GM20000 (cell line): ENCODE measurements at regions not wholly inside any gene's neighbourhood (a gene's known extent, or its start where the extent isn't known, plus 50 kb on each side); places are given as distances from the start of the nearest gene placed in this dataset.

Source experiments
- DNase-seq: peaks from one replicate; pipeline ENCODE4 v3.0.0; 2012; ENCODE audit warnings: low spot score
- CTCF ChIP-seq: IDR thresholded peaks from 2 replicates; pipeline ENCODE4 v1.5.1; 2012; ENCODE audit warnings: mild to moderate bottlenecking, control low read depth; ENCODE audit errors: extremely low read depth, missing control alignments

DNA sequence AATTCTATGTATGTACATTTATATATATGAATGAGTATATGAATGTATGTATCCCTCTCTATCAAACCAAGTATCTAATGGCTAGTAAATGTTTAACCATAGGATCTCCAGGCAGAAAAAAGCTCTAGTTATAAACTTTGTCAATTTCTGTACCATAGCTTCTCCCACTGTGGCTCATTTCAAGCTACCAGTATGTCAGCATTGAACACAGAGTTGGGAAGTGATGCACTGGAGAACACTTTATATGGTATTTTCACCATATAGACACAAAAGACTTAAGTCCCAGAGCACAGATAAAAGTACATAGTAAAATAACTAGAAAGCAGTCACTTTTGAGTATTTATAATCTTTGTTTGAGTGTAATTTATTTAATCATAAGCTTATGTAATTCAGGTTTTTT lies 53.9 kb upstream of the ATP8A1 start:
- TF ChIP-seq CTCF = no peak
- no peak for DNase-seq

DNA sequence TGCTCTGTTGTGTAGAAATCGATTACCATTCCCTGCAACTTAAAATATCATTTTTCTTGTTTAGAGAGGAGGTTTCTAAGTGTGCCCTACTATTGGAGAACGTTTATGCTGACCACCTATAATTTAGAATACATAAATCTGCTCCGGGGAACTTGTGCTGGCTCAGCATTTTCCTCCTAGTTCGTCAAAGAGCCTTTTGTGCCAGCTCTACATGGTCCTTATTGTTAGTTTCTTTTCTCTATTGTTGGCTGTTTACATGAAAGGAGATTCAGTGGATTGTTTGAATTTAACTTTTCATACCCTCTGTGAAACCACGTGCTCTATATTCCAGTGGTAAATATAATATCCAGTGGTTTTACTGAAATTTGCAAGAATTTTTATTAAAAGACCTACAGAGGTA lies 53.4 kb upstream of the ATP8A1 start:
- no peak for TF ChIP-seq CTCF
- DNase-seq = no peak

DNA sequence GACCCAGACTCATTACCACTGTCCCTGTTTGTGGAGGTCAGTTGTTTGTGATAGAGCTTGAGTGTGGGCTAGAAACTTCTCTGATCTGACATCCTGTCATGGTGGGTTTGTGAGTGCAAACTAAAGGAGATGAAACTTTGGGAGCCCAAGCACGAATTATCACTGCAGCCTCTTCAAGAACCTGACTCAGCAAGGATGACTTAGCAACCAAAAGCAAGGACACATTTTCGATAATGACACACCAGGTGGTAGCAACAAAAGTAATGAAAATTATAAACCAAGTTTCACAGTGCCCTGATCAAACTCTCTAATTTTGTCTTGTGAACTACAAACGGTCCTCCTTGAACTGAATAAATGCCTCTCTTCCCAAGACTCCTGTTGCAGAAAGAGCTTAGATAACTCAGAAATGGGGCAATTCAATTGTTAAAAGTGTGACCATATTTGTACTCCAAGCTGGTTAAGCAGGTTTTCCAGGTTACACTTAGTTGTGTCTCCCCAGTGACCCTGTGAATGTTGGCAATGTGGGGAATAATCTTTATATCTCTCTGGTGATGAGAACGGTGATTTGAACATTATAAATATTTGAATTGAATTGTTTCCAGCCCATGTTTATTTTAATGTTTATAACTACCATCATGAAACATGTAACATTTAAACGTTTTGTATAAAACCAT lies 52.6 kb upstream of the ATP8A1 start:
- no peak for DNase-seq
- TF ChIP-seq CTCF = no peak

DNA sequence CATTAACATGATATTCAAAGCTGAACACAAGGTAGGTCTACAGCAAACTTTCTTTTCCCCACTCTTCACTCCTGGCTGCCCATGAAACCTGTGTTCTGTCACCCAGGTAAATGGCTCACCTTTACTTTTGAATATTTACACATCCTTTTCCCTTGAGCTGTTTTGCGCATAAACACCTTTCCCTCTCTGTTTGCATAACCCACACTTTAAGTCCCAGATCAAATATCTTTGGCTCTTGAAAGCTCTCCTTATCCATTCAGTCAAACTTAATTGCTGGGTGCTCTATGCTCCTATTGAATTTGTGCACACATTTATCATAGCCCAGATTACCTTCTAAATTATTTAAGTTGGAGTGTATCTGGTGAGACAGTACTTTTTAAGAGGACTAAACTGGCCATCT lies 51.7 kb upstream of the ATP8A1 start:
- no peak for DNase-seq
- TF ChIP-seq CTCF = no peak
